ENCODE measurements at regions not wholly inside any gene's neighbourhood (a gene's known extent, or its start where the extent isn't known, plus 50 kb on each side); places are given as distances from the start of the nearest gene placed in this dataset.

- no peak for DNase-seq (ENCODE audit: low read depth)
- TF ChIP-seq CTCF (IDR thresholded peaks at IDR 0.05; ENCODE audit: insufficient read depth, low read depth, low read length, missing control alignments), result no peak
- no peak overlapping the region for H3K4me3 ChIP-seq (ENCODE audit: low read length)
Measured at GRCh38 chr15:77557564-77557963, 75.1 kb downstream of the LINGO1 start.

DNA sequence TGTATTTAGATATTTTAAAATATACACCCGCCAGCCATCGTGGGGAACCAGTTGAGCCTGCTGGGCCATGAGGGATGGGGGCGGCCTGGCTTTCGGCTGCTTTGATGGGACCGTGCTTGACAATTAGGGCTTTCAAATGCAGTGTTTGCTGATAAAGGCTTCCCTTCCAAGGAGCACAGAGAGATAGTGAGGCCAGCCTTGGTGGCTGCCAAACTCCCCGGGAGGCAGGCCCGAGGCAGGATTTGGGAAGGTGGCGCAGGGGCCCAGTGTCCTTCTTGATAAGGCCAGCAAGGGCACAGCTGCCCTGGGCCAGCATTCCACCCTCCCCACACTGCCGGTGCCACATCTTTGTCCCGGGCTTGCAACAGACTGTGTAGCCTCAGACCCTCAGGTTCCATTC, 75.6 kb downstream of the LINGO1 start:
- no peak overlapping the region for H3K4me3 ChIP-seq (ENCODE audit: low read length)
- no peak for DNase-seq (ENCODE audit: low read depth)
- TF ChIP-seq CTCF (IDR thresholded peaks at IDR 0.05; ENCODE audit: insufficient read depth, low read depth, low read length, missing control alignments), result no peak

GRCh38 chr15:77556622-77557021, 76.1 kb downstream of the LINGO1 start:
- no peak for DNase-seq (ENCODE audit: low read depth)
- TF ChIP-seq CTCF (IDR thresholded peaks at IDR 0.05; ENCODE audit: insufficient read depth, low read depth, low read length, missing control alignments), result no peak
- H3K4me3 ChIP-seq (ENCODE audit: low read length), result no peak overlapping the region

DNA sequence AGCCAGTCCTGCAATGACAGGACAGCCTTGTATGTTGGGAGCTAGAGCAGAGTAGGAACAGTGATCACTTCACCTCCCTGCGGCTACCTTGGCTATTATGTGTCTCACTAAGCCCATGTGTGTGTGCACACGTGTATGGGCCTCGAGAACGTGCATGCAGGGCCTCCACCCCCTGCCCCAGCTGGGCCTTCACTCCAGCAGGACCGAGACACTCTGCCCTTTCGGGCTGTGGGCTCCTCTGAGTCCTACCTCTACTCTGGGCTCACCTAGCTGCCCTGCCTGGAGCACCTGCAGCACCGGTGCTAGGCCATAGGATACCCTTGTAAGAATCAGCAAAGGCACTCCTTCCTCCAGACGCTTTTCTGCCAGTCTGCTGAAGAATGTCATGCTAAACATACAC, 77.5 kb downstream of the LINGO1 start:
- DNase-seq (ENCODE audit: low read depth), result no peak
- no peak for TF ChIP-seq CTCF (IDR thresholded peaks at IDR 0.05; ENCODE audit: insufficient read depth, low read depth, low read length, missing control alignments)
- no peak overlapping the region for H3K4me3 ChIP-seq (ENCODE audit: low read length)

DNA sequence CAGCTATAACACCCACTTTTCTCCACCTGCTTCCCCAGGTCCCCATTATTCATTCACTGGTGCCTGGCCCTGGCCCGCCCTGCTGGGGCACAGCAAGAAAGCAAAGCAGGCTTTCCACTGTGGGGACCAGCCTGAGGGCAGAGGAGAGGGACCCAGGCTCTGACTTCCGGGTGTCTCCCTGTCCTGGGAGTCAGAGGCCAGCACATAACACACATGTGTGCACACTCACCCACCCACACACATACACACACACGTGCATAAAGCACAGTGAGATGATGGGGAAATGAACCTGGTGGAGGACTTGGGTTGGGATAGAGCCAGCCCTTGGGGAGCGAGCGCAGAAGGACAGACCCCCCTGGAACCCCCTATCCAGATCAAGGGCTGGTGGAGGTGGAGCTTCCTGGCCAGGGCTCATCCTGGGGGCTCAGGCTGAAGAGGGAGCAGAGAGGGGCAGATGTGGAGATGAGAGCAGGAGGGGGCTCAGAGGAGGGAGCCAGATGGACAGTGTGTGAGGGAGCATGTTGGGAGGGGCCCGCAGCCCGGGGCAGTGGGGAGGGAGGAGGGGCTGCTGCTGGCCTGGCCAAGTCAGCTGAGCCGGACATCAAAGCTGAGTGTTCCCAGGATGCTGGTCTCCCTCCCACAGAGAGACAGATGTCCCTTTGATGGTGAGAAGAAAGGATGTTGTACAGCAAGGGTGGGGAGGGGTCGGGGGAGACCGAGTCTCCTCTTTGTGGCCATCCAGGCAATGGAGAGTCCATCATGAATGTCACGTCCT, 78.2 kb downstream of the LINGO1 start:
- no peak overlapping the region for H3K4me3 ChIP-seq (ENCODE audit: low read length)
- no peak for TF ChIP-seq CTCF (IDR thresholded peaks at IDR 0.05; ENCODE audit: insufficient read depth, low read depth, low read length, missing control alignments)
- no peak for DNase-seq (ENCODE audit: low read depth)

- no peak for TF ChIP-seq CTCF (IDR thresholded peaks at IDR 0.05; ENCODE audit: insufficient read depth, low read depth, low read length, missing control alignments)
- no peak overlapping the region for H3K4me3 ChIP-seq (ENCODE audit: low read length)
- no peak for DNase-seq (ENCODE audit: low read depth)
Measured at GRCh38 chr15:77553695-77554094, 79.0 kb downstream of the LINGO1 start.

GRCh38 chr15:77553257-77553656, 79.5 kb downstream of the LINGO1 start:
- no peak for TF ChIP-seq CTCF (IDR thresholded peaks at IDR 0.05; ENCODE audit: insufficient read depth, low read depth, low read length, missing control alignments)
- DNase-seq (ENCODE audit: low read depth), result no peak
- H3K4me3 ChIP-seq (ENCODE audit: low read length), result no peak overlapping the region

All from epithelial cell of esophagus (primary cell).